HFFc6 (cell line): ENCODE measurements at regions not wholly inside any gene's neighbourhood (a gene's known extent, or its start where the extent isn't known, plus 50 kb on each side); places are given as distances from the start of the nearest gene placed in this dataset. TPM values are rescaled to one million over a fixed set of nuclear protein-coding genes. Genes with fewer than 3 reads are reported as not detected.

Experiments
- DNase-seq: peaks from one replicate; pipeline ENCODE4 v3.0.0-alpha.2; 2018
- H3K27ac Mint-ChIP-seq: 2 replicates; pipeline ENCODE4 v1.8.0; 2020; ENCODE audit warnings: mild to moderate bottlenecking, mixed read lengths
- H3K27me3 Mint-ChIP-seq: 2 replicates; pipeline ENCODE4 v1.8.0; 2021; ENCODE audit warnings: mild to moderate bottlenecking, moderate library complexity, mixed read lengths; ENCODE audit not compliant: insufficient read depth
- H3K36me3 Mint-ChIP-seq: 2 replicates; pipeline ENCODE4 v1.8.0; 2021; ENCODE audit warnings: low read depth, mixed read lengths
- H3K4me1 Mint-ChIP-seq: 2 replicates; pipeline ENCODE4 v1.8.0; 2020; ENCODE audit warnings: low read depth, mixed read lengths
- H3K4me3 Mint-ChIP-seq: 2 replicates; pipeline ENCODE4 v1.8.0; 2020; ENCODE audit warnings: mild to moderate bottlenecking, moderate library complexity, mixed read lengths
- H3K9me3 Mint-ChIP-seq: 2 replicates; pipeline ENCODE4 v1.8.0; 2020; ENCODE audit warnings: mild to moderate bottlenecking, mixed read lengths
- CTCF ChIP-seq: fragments of 200-600 bp; sonication (generic); IDR thresholded peaks from 2 replicates; pipeline ENCODE4 v1.5.0; 2021; ENCODE audit warnings: antibody characterized with exemption, mild to moderate bottlenecking
- microRNA-seq: library from miRNA; unstranded; fragments of <30 nt; microRNA quantifications from one replicate; pipeline ENCODE4, GENCODE V29; 2019

- peaks cover 5% of the 10 kb centered on the region for H3K4me1 Mint-ChIP-seq
- H3K27me3 Mint-ChIP-seq: peaks cover 3% of the 10 kb centered on the region; the same call in 1 of the 2 replicates
- H3K36me3 Mint-ChIP-seq: no peaks in the 10 kb centered on the region
- no peak overlapping the region for H3K27ac Mint-ChIP-seq
- H3K4me3 Mint-ChIP-seq: no peak overlapping the region
- TF ChIP-seq CTCF: no peak
- DNase-seq: no peak
- H3K9me3 Mint-ChIP-seq: no peaks in the 10 kb centered on the region
Observed at GRCh38 chr7:7127773-7128172, 54.6 kb upstream of the C1GALT1 start.

GRCh38 chr7:7129381-7129780 is 53.0 kb upstream of the C1GALT1 start:
- H3K9me3 Mint-ChIP-seq: no peaks in the 10 kb centered on the region
- H3K4me1 Mint-ChIP-seq: no peaks in the 10 kb centered on the region
- no peak overlapping the region for H3K27ac Mint-ChIP-seq
- no peak for TF ChIP-seq CTCF
- DNase-seq: no peak
- no peak overlapping the region for H3K4me3 Mint-ChIP-seq
- H3K36me3 Mint-ChIP-seq: no peaks in the 10 kb centered on the region
- H3K27me3 Mint-ChIP-seq: peaks cover 3% of the 10 kb centered on the region; the same call in 1 of the 2 replicates

DNA sequence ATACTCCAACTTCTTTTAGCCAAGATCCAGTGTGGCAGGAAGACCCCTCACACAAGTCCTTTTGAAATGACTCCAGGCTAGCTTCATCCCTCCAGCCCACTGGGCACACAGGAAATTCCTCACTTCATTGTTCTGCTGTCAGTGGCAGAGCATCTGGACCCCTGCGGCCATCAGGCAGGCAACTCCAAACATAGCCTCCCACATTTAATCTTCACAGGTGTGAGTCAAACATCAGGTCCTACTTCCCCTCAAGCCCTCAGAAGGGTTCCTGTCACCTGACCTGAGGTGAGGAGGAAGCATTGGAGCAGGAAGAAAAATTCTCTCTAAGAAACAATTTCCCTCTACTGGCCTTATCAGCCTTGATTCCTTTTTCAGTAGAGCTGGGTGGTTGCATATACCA is 51.1 kb upstream of the C1GALT1 start:
- no peak for TF ChIP-seq CTCF
- Mint-ChIP-seq H3K4me1 (peaks cover 7% of the 10 kb centered on the region), H3K27ac (no peak overlapping the region), H3K9me3 (no peaks in the 10 kb centered on the region), H3K27me3 (peaks cover 3% of the 10 kb centered on the region; the same call in 1 of the 2 replicates), H3K4me3 (no peak overlapping the region), H3K36me3 (no peaks in the 10 kb centered on the region)
- DNase-seq: no peak

Small RNA genes in the stretch of these regions (microRNA-seq; reads per million reads assigned to microRNA genes)
- gene MIR3683: not detected
